Cardiac muscle cell (in vitro differentiated cells and primary cell): ENCODE measurements at regions not wholly inside any gene's neighbourhood (a gene's known extent, or its start where the extent isn't known, plus 50 kb on each side); places are given as distances from the start of the nearest gene placed in this dataset.
"Not testable (repeated sequence)": the region's sequence is repeated elsewhere in the genome, so short reads cannot be mapped to it uniquely, and the experiment has no call there.

Source experiments
- DNase-seq, 2 donors: peaks; one replicate each; pipeline versions ENCODE4 v3.0.0 to v3.0.0-alpha.2; 2010 to 2017; ENCODE audit warnings: low read depth in 1 of 2, low spot score in 1 of 2
- H3K27ac ChIP-seq: fragments of 200-600 bp; sonication (generic); 2 replicates; pipeline ENCODE4 v1.5.1; 2016
- H3K27me3 ChIP-seq: fragments of 200-600 bp; sonication (generic); 2 replicates; pipeline ENCODE4 v1.6.0; 2016; ENCODE audit warnings: control low read depth
- H3K36me3 ChIP-seq: fragments of 200-600 bp; sonication (generic); 2 replicates; pipeline ENCODE4 v1.5.1; 2016; ENCODE audit warnings: control low read depth
- H3K4me1 ChIP-seq: fragments of 200-600 bp; sonication (generic); 2 replicates; pipeline ENCODE4 v1.8.1; 2017; ENCODE audit warnings: low read depth, mild to moderate bottlenecking, mixed run types
- H3K4me3 ChIP-seq: fragments of 200-600 bp; sonication (generic); 2 replicates; pipeline ENCODE4 v1.5.1; 2016; ENCODE audit warnings: mild to moderate bottlenecking
- H3K9me3 ChIP-seq: fragments of 200-600 bp; sonication (generic); 2 replicates; pipeline ENCODE4 v1.5.1; 2017; ENCODE audit warnings: low read depth, mild to moderate bottlenecking, control low read depth
- CTCF ChIP-seq: IDR thresholded peaks from 2 replicates; pipeline ENCODE4 v1.5.1; 2012; ENCODE audit warnings: low read depth, mild to moderate bottlenecking, low read length

- H3K27ac ChIP-seq: peak overlapping the region; percentile 25
- no peaks in the 10 kb centered on the region for H3K9me3 ChIP-seq
- H3K27me3 ChIP-seq: no peaks in the 10 kb centered on the region
- H3K4me3 ChIP-seq: no peak overlapping the region
- peaks cover 37% of the 10 kb centered on the region for H3K4me1 ChIP-seq
- peak in 1 of 2 donors; percentile 40 for DNase-seq
- no peak for TF ChIP-seq CTCF
- no peaks in the 10 kb centered on the region for H3K36me3 ChIP-seq
Measured at GRCh38 chr1:168468042-168468809, 75.6 kb downstream of the XCL2 start.

GRCh38 chr1:168467452-168467851 lies 76.3 kb downstream of the XCL2 start:
- Histone ChIP-seq H3K9me3 (no peaks in the 10 kb centered on the region), H3K27ac (peak overlapping the region; percentile 90), H3K27me3 (no peaks in the 10 kb centered on the region), H3K4me3 (no peak overlapping the region), H3K4me1 (peaks cover 37% of the 10 kb centered on the region), H3K36me3 (no peaks in the 10 kb centered on the region)
- TF ChIP-seq CTCF: no peak
- DNase-seq: no peak

GRCh38 chr1:168466714-168467131 lies 77.1 kb downstream of the XCL2 start:
- no peak overlapping the region for H3K4me3 ChIP-seq
- H3K9me3 ChIP-seq: no peaks in the 10 kb centered on the region
- no peak for DNase-seq
- H3K36me3 ChIP-seq: no peaks in the 10 kb centered on the region
- peaks cover 37% of the 10 kb centered on the region for H3K4me1 ChIP-seq
- TF ChIP-seq CTCF: no peak
- H3K27me3 ChIP-seq: no peaks in the 10 kb centered on the region
- peak overlapping the region; percentile 90 for H3K27ac ChIP-seq

GRCh38 chr1:168466092-168466713 lies 77.6 kb downstream of the XCL2 start:
- no peak for TF ChIP-seq CTCF
- peak; percentile 78 to 82 for DNase-seq
- Histone ChIP-seq H3K27me3 (no peaks in the 10 kb centered on the region), H3K4me1 (peaks cover 37% of the 10 kb centered on the region), H3K4me3 (no peak overlapping the region), H3K9me3 (no peaks in the 10 kb centered on the region), H3K27ac (peak overlapping the region; percentile 90), H3K36me3 (no peaks in the 10 kb centered on the region)

GRCh38 chr1:168461108-168461507 lies 82.7 kb downstream of the XCL2 start:
- H3K27ac ChIP-seq, DNase-seq, H3K27me3 ChIP-seq, H3K4me3 ChIP-seq, H3K36me3 ChIP-seq, H3K9me3 ChIP-seq: not testable (repeated sequence)
- peaks cover 18% of the 10 kb centered on the region for H3K4me1 ChIP-seq

GRCh38 chr1:168457296-168457695 lies 86.5 kb downstream of the XCL2 start:
- not testable (repeated sequence) for H3K36me3 ChIP-seq, H3K4me3 ChIP-seq, H3K4me1 ChIP-seq, H3K9me3 ChIP-seq, DNase-seq, H3K27ac ChIP-seq, H3K27me3 ChIP-seq
